T-helper 2 cell treated with Interferon-gamma antibody and Interleukin-4, amounts not matched to agents 100 ng/mL and 5 ng/mL, for 36 hours (primary cell): ENCODE measurements at regions not wholly inside any gene's neighbourhood (a gene's known extent, or its start where the extent isn't known, plus 50 kb on each side); places are given as distances from the start of the nearest gene placed in this dataset.

Experiments used
- intact Hi-C: fragments of 100-400 bp; cut with micrococcal nuclease; formaldehyde crosslinking; loops from one replicate; pipeline ENCODE4 v1.15.1; 2023

- intact Hi-C loops: no loop called here
Observed at GRCh38 chr5:33238826-33239695, 201.7 kb upstream of the TARS1 start.

DNA sequence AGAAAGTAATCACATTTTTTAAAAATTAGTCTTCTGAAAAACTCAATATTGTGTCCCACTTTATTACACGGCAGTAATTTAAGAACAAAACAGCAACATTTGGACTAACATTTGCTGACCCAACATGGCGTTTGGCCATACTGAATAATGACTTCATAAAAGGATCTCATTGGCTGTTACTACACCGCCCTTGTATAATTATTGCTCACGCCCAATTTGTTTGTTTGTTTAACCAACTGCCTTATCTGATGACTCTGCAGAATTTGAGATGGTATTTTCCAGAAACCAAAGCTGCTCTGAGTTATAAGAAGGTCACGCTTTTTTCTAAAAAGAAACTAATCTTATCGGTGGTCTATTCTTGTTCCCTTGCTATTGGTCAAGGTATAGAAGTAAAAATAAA lies 200.2 kb upstream of the TARS1 start:
- intact Hi-C loops: no loop called here

GRCh38 chr5:33241802-33242201 lies 199.0 kb upstream of the TARS1 start:
- intact Hi-C loops: no loop called here

GRCh38 chr5:33242277-33242676 lies 198.5 kb upstream of the TARS1 start:
- intact Hi-C loops: no loop called here

DNA sequence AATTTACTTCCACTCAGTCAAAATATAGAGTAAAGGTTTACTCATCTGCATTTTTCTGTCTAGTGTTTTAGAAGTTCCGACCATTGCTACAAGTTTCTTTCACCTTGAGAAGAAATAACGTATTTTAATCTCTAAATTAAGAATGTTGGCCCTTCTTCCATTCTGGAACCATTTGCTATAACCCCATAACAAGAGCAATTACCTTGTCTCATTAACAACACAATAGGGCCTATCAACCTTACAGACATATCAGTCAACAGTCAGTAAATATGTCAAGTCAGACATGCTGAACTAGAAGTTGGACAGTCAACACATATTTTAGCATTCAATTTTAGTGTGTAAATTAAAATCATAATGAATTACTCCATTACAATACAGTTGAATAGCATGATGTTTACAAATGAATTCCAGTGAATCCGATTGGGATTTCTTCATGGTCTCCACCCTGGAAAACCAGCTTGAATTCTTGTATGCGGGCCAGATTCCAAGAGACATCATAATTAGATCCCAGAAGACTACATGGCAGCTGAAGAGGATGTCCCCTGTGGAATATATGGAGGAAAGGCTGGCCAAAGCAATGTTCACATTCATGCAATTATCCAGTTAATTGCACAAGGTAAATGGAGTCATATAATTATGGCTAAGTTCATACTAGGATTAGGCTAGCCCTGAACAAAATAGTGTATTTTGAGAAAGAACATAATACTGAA lies 196.2 kb upstream of the TARS1 start:
- intact Hi-C loops: no loop called here

DNA sequence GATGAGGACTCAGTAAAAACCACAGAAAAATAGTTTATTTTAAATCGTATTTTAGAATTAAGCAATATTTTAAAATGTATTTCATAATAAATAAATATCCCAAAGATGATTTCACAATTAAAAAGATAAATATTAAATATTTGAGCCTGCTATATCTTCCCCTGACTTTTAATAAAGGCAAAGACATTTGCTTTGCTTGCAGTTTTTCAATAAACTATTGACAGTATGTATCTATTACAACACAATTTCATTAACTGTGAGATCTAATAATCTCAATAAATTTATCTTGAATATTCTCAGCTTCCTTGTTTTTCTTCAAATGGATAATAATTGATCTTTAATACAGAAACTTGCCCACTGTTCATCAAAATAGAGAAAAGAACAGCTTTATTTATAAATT lies 186.2 kb upstream of the TARS1 start:
- intact Hi-C loops: no loop called here

DNA sequence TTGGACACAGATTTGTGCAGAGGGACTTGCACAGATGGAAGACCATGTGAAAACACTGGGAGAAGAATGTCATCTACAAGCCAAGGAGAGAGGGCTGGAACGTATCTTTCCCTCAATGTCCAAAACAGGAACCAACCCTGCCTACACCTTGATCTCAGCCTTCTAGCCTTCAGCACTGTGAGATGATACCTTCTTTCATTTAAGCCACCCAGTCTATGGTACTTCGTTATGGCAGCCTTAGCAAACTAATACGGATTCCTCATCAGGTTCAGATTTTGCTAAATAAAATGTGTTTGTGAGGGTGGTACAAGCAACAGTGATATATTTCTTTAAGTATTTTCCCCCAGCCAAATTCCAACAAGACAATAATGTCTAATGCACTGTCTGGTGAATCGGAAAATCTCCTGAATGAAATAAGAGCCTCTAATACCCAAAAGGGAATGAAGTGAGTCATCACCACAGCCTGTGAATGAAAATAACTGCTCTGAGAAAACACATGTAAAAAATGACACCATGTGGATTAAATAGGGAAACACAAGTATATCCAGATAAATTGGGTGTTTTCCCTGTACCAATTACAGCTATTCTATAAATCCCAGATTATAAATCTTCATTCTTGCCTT lies 182.8 kb upstream of the TARS1 start:
- intact Hi-C loops: no loop called here

DNA sequence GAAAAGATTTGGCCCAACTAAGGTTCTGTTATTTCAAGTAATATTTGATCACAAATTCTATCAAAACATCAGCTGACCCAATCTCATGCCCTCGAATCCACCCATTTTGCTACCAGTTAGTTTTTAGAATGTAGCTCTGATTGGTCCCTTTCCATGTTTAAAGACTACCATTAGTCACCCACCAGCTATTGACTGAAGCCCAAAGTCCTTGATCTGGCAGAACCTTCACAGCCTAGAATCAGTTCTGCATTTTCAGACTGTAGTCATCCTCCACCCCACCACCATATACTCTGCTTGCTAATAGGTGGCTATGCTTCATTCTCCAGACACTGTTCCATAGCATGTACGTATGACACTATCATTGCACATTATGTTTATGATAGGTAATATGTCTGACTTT lies 182.2 kb upstream of the TARS1 start:
- intact Hi-C loops: no loop called here

GRCh38 chr5:33260098-33260497 lies 180.7 kb upstream of the TARS1 start:
- intact Hi-C loops: no loop called here

GRCh38 chr5:33261305-33261704 lies 179.5 kb upstream of the TARS1 start:
- intact Hi-C loops: no loop called here

DNA sequence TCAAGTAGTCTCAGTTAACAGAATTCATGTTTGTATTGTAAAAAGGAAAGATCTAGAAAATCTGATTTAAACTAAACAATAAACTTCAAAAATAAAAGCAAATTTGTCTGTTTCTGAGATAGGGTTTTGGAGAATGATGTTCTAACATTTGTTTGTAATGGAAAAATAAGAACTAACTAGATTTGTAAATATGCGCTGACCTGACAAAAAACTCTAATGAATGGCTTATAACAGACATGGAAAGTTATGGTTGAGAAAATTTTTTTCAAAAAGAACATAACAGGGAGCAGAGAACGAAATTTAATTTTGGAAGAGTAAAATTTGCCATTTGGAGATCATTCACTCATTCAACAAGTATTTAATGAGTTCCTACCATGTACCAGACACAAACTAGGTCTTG lies 179.0 kb upstream of the TARS1 start:
- intact Hi-C loops: no loop called here

GRCh38 chr5:33267801-33268200 lies 173.0 kb upstream of the TARS1 start:
- intact Hi-C loops: no loop called here

DNA sequence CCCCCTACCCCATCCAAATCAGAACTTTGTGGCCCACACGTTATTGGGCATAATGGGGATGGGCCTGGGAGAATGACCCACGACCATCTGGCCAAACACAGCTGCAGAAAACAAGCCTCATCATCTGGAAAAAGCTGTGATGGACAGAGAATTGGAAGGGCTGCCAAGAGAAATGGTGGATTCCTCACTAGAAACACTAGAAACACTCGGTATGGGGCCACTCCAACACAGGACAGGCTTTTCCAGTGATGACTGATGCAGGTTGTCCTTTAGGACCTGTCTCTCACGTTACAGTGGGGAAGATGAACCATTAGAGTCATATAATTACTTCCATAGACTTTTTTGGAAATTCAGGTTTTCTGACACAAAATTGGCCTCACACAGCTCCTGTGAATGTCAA lies 172.4 kb upstream of the TARS1 start:
- intact Hi-C loops: no loop called here

DNA sequence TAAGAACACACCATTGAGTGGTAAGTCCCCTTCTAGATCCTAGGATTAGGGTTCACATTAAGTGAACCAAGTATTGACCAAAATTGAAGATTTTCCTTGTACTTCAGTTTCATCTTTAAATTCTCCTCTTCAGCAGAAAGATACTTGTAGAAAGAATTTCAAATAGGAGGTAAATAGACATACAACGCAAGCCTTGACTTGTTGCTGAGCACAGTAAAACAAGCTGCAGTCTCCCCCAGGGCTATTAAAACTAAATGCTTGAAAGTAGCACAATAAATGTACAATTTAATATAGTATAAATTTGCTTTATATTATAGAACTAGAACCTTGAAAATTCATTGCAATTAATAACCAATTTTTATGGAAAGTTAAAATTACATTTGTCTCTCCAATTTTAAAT lies 170.1 kb upstream of the TARS1 start:
- intact Hi-C loops: no loop called here

- intact Hi-C loops: no loop called here
Observed at GRCh38 chr5:33271606-33272005, 169.2 kb upstream of the TARS1 start.

DNA sequence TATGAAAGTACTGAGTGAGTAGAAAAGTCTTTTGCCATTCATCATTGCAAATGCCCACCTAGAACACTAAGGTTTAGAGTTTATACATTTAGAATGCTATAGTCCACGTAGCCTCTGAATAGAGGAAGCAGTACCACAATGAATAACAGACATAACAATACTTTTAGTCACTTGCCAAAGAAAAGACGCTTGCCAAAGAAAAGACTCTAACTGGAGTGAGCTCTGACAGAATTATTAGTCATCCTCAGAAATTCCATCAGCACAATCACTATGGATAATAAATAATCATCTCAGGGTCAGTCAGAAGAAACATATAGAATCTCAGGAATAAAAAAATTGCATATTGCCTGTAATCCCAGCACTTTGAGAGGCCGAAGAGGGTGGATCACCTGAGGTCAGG lies 168.5 kb upstream of the TARS1 start:
- intact Hi-C loops: no loop called here

DNA sequence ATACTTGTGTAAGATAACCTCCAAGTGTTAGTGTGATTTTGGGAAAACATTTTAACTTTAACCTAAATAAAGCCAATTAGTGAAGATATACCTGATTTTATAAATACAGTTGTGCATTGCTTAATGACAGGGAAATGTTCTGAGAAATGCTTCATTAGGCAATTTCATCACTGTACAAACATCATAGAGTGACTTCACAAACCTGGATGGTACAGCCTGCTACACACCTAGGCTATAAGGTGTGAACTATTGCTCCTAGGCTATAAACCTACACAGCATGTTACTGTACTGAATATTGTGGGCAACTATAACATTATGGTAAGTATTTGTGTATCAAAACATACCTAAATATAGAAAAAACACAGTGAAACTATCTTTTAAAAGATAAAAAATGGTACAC lies 166.8 kb upstream of the TARS1 start:
- intact Hi-C loops: no loop called here

GRCh38 chr5:33275391-33275790 lies 165.4 kb upstream of the TARS1 start:
- intact Hi-C loops: no loop called here

GRCh38 chr5:33275921-33276627 lies 164.7 kb upstream of the TARS1 start:
- intact Hi-C loops: no loop called here

DNA sequence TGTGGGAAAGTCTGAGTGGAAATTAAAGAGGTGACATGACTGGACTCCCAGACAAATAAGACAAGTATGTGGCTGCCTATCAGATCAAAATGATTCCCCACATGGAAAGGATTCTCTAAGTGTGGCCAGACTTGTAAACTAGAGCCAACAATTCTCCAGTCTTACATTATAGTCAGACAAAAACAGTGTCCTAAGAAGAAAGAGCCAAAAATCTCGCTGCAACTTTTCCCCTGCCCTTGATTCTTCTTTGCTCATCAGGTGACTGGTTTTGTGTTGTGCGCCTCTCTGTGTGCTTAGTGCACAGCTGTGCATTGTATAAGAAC lies 164.2 kb upstream of the TARS1 start:
- intact Hi-C loops: no loop called here

DNA sequence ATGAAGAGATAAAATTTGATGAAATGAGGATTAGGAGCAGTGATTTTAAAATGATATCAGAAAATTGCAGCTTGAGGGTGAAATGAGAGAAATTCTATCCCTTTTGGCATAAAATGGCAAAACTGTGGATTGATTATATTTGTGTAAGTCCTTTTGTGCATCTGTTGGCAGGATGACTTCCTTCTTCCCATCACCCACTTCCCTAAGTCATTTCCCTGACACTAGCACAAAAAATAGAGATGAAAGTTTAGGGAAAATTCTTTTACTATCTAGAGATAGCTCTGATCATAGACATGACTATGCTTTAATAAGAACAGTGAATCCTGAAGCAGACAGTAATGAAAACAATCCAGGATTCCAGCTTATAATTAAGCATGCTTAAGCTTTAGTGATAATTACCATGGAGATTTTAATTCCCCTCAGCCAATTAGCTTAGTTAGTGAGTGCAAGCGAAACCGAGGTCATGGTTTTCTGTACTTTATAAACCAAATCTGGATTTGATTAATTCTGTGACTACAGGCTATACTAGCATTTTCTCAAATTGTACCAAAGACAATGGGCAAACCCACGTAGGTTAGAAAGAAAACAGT lies 163.6 kb upstream of the TARS1 start:
- intact Hi-C loops: no loop called here

DNA sequence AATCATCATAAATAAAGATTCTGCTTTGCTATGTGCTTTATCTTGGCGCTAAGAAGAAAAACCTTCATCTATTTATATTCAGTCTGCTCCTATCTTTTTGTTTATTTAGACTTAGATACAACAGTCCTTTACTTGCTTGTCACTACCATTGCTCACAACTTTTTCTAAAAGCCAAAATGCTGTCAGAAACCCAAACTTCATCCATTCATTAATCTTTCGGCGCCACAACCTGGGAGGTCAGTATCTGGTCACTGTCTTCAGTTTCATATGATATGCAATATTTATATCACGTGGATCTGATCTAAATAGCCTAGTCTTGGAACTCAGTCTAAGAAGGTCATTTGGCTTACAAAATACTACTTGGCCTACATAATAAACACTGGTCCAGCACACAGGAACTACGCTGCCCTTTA lies 159.3 kb upstream of the TARS1 start:
- intact Hi-C loops: no loop called here
